Nucleus accumbens (tissue), 56 donors: ENCODE measurements at regions not wholly inside any gene's neighbourhood (a gene's known extent, or its start where the extent isn't known, plus 50 kb on each side); places are given as distances from the start of the nearest gene placed in this dataset.
"Not testable (repeated sequence)": the region's sequence is repeated elsewhere in the genome, so short reads cannot be mapped to it uniquely, and the experiment has no call there.

Source experiments
- DNase-seq, 56 donors: peaks; one replicate each; lab custom pipeline; 2025; lab: John Stamatoyannopoulos, UW

DNA sequence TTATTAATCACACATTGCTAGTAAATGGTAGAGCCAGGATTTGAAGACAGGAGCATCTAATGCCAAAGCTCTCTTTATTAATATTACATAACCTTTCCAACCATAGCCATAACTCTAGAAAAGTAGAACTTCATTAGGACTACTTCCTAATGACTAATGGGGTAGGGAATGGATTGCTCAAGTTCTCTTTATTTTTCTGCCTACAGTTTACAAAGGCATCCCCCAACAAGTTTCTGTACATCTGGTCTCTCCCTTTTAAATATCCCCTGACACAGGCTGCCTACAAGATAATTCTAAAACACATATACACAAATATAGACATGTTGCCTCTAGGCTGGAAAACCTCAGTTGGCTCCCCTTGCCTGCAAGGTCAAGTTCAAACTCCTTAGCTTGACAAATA is 534.9 kb downstream of the SOX6 start:
- no peak for DNase-seq

DNA sequence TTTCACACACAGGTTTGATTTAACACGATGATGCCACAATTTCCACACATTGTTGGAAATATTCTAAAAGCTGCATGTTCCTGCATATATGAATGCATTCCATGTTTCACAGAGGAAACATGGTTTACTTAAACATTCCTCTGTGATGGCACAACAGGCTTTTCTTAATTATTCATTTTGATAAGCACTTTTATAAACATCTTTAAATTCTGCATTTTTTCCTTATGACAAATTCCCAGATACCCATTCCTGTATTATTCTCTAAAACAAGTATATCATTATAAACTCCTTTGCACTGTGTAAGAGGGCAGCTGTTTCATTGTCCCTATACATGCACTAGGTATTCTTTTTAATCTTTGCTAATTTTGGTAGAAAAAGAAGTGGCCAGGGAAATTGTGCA is 532.3 kb downstream of the SOX6 start:
- no peak for DNase-seq

DNA sequence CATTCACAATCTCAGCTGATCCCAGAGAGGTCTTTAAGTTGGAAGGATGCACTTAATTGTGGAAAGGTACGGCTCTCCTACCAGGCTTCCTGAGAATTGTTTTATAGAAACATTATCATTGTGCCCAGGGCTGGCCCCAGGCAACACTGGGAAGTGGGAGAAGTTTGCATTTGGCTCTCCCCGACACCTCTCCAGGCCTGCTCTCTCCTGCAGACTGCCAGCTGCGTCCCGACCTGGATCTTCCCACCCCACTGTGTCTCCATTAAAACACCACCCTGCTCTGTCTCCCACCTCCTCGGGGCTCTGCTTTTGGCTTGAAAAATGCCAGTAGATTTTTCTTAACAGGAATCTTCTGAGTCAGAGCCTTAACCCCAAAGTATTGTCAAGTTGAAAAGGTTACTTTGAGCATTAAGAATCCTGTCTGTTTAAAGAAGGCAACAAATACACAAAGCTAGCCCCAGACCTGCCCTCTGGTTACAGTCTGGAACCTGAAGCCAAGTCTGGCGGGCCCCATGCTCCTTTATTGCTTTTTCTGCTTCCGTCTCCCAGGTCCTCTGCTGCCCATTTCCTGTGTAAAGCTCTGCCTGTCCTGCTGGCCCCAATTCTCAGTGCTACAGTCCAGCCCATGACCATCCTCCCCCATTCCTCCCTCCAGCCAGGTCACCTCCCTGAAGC is 530.2 kb downstream of the SOX6 start:
- DNase-seq, result no peak

DNA sequence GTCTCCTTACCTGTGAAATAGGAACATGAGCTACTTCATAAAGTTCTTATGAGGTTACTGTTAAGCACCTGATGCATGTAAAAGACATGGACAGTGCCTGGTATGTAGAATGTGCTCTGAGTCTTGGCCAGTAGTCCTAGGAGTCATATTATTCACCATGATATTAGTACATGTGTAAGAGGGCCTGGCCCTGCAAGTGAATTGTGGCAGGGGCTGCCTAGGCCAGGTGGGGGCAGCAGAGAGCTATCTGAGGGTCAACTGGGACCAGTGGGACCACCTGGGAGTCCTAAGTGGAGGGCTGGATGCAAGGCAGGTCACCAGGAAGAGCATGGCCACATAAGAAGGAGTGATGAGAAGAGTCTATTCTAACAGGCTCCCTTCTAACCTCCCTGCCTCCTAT is 529.5 kb downstream of the SOX6 start:
- DNase-seq, result peak in 26 of 56 donors; percentile 2 to 61 (median 25)

DNA sequence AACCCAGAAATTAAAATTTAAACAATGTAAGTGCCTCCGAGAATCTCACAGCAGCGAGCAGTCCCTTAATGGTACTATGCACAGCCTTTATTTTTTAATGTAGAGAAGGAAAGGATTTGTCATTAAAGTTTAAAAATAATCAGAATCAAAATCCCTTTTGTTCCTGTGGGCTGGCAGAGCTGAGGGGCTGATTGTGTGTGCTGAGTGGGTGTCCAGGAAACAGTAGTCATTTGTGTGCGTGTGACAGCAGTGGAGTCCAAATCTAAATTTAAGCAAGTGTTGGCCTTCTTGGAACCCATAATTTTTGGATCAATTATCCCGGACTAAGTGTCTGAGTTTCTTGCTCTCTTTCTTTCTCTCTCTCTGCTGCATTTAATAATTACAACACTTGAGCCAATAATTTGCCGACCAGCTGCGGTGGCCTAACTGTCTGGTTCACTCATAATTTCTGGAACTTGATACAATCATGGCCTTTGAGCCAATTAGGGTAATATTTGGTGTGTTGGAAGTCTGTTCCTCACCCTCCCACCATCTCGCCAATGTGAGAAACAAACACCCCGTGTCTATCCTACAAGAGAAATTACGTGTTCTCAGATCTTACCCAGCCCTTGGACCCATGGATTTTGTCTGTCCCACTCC is 528.0 kb downstream of the SOX6 start:
- DNase-seq, result peak in 9 of 56 donors; percentile 11 to 47 (median 21)

DNA sequence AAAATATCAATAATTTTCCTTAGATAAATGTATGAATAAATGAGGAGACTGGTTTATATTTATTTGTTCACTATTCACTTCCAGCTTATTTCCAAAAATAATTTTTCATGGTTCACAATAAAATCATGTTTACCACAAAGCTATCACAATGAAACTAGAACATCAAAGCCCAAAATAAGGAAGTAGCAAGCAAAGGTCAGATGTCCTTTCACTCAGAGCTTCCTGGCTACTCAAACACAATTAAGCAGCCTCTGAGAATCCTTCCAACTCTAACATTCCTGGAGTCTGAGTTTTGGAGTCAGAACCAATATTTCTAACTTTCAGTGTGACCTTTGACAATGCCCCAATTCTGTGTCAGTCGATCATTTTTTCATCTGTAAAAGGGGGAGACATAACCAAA is 527.0 kb downstream of the SOX6 start:
- no peak for DNase-seq

DNA sequence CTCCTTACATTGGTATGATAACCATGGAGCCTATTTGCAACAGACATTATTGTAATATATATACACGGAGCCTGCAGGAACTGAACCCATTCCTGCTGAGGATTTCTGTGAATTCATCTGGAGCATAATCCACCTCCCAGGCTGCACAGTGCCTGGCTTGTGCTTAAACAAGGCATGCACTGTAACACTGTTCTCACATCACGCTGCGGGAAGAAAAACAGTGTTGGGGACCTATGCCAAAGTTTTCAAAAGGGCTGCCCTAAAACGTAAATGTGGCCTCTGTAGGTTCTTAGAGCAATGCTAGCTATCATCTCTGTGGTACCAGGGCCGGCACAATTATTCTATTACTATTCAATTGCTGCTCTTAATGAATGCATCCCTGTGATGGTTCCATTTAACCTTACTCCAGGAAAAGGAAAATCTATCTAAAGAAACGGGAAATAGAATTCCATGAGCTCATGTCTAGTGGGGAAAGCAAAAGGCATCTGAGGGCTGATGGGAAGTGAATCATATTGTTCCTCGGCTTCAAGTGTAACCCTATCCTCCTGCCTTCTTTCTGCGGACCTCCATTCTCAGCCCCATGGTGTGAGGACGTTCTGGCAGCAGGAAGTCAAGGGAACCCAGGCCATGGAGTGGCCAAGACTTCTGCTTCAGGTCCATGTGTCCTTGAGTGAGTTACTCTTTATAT is 525.5 kb downstream of the SOX6 start:
- peak in 4 of 56 donors; percentile 6 to 21 (median 17) for DNase-seq

DNA sequence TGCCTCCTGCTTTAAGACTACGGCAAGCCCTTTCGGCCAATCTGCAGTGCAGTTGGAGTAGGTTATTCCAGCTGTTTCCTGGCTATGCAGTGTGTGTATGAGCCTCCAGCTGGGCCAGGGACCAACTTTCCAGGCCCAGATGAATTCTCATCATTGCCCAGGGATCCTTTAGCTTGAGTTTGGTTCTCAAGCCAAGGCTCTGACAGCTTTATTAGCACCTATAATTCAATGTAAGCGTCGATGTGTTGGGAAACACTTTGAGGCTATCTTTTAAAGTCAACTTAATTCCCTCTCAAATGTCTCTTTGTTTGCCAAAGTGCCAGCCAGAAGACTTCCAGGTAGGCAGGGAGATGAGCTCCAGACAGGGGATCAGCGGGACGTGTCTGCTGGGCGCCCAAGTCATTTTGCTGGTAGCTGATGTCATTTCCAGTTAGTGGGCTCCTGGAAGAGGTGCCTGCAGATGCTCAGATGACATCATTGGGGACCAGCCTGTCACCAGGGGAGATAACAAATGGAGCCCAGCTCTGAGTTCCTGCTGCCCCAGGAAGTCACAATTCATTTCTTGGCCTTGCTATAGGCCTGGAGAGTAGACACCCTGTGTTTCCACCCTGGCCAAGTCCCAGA is 520.4 kb downstream of the SOX6 start:
- no peak for DNase-seq

DNA sequence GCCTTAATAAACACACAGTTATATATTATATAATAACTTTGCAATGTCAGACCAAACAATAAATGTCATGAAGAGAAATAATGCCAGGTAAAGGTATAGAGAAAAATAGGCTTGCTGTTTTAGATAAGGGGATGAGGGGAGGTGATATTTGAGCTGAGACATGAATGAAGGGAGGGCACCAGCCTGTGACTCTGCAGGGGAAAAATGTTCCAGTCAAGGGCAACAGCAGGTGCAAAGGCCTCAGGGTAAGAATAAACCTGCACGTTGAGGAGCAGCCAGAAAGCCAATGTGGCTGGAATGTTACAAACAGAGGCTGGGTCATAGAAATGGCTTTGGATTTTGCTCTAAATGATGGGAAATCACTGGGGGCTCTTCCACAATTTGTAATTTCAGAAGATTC is 519.6 kb downstream of the SOX6 start:
- DNase-seq, result no peak

DNA sequence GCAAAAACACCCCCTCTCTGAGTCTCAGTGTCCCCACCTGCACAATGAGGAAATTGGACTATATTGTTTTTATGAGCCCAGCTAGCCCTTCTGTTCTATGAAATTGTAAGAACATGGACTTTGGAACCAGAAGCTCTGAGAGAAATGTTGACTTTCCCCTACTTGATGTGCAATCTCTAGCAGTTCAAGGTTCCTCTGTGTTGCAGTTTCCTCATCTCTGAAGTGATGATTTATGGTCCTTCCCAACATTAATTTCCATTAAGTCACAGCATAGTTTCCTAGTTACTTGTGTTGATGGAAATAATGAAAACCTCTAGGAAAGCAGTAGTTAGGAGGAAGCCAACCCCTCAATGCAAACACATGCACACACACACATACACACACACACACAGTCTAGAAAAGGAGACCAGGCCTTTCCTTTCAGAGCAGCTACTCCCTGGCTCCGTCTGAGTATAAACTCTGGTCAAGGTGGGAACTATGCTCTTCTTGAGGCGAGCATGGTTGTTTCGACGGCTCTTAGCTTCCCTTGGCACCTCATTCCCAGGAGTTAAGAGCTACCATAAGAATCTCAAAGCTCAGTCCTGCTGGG is 518.4 kb downstream of the SOX6 start:
- no peak for DNase-seq

DNA sequence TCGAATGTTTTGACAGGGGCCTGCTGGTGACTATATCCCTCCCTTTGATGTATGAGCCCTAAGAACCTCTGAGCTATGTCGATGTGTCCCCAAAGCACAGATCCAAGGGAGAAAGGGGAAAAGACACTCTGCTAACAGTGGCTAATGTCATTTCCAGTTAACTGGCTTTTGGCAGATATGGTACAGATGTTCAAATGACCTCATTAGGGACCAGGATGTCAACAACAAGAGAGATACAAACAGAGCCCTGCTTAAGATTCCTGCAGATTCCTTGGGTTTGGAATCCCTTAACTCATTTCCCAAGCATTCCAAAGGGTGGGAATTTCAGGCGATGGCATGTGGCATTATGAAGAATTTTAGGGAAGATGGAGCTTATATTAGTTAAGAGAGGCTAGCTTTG is 517.3 kb downstream of the SOX6 start:
- no peak for DNase-seq

DNA sequence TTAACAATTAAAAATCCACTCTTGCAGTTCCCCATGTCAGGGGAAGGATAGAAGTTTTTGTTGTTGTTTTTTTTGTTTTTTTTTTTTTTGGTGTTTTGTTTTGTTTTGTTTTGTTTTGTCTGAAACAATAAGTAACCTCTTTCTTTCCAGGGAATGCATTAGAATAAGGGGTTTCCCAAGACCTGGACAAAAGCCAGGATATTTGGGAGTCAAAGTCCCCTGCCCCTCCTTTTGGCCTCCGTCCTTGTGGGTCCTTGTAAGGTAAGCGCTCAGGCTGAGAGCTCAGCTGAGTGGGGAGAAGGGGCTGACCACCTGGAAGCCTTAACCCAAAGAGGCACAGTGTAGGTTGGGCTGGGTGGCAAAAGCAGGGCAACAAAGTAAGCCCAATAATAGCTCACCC is 515.4 kb downstream of the SOX6 start:
- DNase-seq, result no peak

DNA sequence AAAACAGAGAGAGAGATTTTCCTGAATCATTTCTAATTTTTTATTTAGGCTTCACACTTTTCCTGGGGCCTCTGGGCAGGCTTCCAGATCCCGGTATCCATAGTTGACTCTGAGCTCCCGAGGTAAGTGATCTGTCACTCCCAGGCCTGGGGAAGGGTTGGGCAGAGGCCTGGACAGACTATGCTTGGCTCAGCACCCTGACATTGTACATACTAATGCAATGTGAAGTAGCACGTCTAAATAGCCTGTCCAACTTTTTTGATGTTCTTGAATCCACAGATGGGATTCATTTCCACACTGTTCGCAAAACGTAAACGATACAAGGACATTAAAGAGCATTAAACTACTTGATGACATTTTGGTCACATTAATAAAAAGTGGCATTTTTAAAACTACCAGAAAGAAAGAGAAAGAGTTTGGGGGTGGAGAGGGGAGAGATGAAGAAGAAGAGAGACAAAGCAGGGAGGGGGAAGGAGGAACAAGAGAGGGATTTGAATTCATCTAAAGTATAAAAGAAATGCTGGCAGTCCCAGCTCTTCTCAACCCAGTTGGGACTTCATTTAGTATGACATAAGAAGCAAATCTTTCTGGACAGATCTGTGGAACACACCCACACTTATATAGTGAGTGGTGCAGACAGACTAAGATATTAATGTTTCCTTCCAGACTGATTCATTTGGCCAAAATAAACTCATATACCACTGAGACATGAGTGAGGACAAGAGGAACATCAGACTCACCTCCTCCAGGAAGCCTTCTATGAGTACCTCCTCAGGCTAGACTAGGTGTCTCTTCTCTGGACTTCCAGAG is 514.2 kb downstream of the SOX6 start:
- no peak for DNase-seq

DNA sequence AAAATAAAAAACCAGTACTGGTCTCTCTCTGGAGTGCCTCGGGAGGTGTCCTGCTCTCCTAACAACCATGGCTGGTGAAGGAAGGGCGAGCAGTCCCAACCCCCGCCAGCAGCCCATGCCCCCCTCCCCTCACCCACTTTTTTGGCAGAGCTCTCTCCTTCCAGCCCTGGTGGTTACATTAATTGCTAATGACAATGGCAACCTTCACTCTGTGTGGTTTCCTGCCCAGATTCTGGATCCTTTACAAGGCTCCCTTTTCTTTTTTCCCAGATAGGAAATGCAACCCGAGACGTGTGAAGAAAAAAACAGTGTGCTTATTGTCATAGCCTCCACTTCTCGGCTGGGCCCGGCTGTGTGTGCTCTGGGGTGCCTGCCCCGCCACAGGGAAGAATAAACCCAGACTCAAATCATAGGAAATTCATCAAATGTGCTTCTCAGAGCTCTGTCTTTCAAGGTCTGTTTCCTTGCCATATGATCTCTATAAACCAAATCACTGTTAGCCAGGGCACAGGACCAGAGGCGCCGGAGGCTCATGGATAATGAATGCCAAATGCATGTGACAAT is 513.0 kb downstream of the SOX6 start:
- peak in 47 of 56 donors; percentile 5 to 81 (median 50) for DNase-seq

DNA sequence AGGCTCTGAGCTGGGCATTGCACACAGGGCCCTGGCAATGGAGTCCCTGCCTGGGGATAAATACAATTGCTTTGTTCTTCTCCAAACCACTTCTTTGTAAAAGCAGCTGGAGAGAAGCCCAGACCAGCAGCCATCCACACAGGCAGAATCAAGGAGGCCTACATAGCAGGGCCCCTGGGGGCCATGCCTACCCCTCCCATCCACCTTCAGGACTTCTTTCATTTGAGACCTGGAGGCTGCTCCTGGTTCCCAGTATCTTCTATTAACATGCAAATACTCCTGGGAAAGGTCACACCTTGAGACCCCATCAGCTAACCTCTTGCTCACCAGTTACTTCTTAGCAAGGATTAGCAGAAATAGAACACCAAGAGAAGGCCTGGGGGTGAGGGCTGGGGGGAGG is 511.1 kb downstream of the SOX6 start:
- peak in 50 of 56 donors; percentile 7 to 80 (median 54) for DNase-seq

DNA sequence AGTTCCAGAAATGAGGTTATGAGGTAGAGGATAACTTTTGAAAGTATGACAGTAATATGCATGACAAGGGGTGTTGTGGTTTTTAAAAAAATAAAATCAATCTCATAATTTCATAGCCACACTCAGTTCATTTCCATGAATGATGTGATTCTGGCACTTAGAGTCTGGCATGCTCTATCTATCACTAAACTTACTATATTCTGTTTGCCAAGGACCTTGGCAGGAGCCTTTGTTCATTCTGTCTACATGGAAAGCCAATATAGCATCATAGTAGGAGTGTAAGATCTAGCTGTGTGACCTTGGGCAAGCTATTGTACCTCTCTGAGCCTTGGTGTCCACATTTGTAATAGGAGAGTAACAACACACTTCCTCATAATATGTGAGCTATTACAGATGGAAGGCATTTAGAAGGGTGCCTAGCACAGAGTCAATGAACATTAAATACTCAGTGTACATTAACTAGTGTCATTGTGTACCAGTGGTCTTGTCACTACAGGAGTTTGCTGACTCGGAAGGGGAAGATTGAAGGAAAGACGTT is 507.6 kb downstream of the SOX6 start:
- DNase-seq, result no peak

DNA sequence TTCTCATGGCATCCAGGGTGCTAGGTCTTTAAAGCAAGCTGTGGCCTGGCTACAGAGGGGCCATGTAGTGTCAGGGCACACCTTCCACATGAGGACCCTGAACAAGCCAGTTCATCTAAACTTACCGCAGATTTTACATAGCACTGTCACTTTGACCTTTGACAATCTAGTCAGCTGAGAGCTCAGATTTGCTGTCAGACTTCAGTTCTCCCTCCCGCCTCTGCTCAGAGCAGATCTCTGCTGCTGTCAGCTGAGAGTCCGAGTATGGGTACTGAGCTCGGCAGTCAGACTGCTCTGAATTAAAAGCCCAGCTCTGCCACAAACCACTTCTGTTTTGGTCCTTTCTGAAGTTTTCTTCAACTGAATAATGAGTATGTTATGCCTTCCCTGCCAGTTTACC is 507.1 kb downstream of the SOX6 start:
- DNase-seq, result peak in 1 of 56 donors; percentile 1

DNA sequence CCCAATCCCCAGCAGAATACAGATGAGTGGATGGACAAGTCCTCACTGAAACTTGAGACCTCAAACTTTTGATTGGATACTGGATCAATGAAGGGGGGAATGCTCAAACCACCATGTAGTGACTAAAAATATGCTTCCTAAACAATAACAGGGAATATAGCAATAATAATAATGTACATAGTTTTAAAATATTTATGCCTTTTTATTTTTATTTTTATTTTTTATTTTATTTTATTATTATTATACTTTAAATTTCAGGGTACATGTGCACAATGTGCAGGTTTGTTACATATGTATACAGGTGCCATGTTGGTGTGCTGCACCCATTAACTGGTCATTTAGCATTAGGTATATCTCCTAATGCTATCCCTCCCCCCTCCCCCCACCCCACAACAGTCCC is 506.0 kb downstream of the SOX6 start:
- DNase-seq, result not testable (repeated sequence)

DNA sequence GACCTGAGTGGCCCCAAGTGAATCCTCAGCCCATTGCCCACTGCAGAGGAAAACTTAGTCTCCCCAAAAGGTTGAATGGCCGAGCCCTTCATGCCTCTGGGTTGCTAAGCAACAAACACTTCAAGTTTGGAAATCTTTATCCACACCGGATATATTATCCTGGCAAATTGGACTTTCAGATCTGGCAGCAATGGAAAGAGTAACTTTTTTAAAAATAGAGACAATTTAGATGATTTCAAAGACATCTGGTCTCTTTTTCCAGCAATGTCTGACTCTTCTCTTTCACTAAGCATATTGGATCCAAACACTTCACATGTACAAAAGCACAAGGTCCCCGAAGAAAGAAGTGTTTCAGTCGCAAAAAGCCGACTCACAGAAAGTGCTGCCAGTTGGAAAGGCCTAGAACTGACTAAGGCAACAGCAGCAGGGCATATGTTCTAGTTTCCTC is 505.3 kb downstream of the SOX6 start:
- DNase-seq, result peak in 6 of 56 donors; percentile 4 to 22 (median 7)
